ENCODE measurements at regions not wholly inside any gene's neighbourhood (a gene's known extent, or its start where the extent isn't known, plus 50 kb on each side); places are given as distances from the start of the nearest gene placed in this dataset.

GRCh38 chr5:159442206-159442850, 112.0 kb upstream of the IL12B start:
- DNase-seq (ENCODE audit: low read depth), result no peak
- no peak overlapping the region for H3K4me3 ChIP-seq (ENCODE audit: low read depth, low read length)
- TF ChIP-seq, protein P1, sequence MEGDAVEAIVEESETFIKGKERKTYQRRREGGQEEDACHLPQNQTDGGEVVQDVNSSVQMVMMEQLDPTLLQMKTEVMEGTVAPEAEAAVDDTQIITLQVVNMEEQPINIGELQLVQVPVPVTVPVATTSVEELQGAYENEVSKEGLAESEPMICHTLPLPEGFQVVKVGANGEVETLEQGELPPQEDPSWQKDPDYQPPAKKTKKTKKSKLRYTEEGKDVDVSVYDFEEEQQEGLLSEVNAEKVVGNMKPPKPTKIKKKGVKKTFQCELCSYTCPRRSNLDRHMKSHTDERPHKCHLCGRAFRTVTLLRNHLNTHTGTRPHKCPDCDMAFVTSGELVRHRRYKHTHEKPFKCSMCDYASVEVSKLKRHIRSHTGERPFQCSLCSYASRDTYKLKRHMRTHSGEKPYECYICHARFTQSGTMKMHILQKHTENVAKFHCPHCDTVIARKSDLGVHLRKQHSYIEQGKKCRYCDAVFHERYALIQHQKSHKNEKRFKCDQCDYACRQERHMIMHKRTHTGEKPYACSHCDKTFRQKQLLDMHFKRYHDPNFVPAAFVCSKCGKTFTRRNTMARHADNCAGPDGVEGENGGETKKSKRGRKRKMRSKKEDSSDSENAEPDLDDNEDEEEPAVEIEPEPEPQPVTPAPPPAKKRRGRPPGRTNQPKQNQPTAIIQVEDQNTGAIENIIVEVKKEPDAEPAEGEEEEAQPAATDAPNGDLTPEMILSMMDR (IDR thresholded peaks at IDR 0.05; ENCODE audit: low read depth, low read length, missing control alignments), result no peak

- no peak for DNase-seq (ENCODE audit: low read depth)
- no peak overlapping the region for H3K4me3 ChIP-seq (ENCODE audit: low read depth, low read length)
- TF ChIP-seq, protein P1 (IDR thresholded peaks at IDR 0.05; ENCODE audit: low read depth, low read length, missing control alignments), result peak; percentile 32
Observed at GRCh38 chr5:159444441-159445082, 114.3 kb upstream of the IL12B start.

DNA sequence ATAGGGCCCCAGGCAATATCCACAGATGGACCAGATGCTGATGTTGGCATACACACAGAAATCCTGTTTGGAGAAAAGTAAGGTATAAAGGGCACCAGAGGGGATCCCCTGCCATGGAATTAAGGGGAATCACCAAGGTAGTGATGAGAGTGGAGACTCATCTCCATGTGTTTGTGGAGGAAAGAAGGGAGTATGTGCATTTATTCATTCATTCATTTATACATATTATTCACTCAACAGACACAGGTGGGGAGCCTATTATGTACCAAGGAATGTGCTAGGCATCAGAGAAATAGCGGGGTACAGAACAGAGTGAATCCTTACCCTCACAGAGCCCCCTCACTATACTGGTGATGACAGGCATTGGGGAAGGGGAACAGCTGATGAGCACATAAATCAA, 116.8 kb upstream of the IL12B start:
- TF ChIP-seq, protein P1 (IDR thresholded peaks at IDR 0.05; ENCODE audit: low read depth, low read length, missing control alignments), result no peak
- no peak overlapping the region for H3K4me3 ChIP-seq (ENCODE audit: low read depth, low read length)
- no peak for DNase-seq (ENCODE audit: low read depth)

DNA sequence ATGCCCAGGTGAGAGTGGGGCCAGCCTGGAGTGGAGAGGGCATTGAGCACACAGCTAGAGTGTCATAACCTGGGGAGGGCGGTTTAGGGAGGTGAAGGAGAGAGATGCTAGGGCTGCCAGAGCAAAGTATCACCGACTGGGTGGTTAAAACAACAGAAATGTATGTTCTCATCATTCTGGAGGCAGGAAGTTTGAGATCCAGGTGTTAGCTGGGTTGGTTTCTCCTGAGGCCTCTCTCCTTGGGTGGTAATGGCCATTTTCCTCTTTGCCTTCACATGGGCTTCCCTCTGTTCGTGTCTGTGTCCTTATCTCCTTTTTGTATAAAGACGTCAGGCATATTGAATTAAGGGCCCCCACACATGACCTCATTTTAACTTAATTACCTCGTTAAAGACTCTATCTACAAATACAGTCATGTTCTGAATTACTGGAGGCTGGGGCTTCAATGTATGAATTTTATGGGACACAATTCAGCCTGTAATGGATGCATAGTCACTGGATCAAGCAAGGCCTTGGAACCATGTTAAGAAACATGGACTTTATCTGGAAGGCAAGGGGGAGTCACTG, 118.6 kb upstream of the IL12B start:
- no peak for DNase-seq (ENCODE audit: low read depth)
- no peak overlapping the region for H3K4me3 ChIP-seq (ENCODE audit: low read depth, low read length)
- TF ChIP-seq, protein P1 (IDR thresholded peaks at IDR 0.05; ENCODE audit: low read depth, low read length, missing control alignments), result no peak

DNA sequence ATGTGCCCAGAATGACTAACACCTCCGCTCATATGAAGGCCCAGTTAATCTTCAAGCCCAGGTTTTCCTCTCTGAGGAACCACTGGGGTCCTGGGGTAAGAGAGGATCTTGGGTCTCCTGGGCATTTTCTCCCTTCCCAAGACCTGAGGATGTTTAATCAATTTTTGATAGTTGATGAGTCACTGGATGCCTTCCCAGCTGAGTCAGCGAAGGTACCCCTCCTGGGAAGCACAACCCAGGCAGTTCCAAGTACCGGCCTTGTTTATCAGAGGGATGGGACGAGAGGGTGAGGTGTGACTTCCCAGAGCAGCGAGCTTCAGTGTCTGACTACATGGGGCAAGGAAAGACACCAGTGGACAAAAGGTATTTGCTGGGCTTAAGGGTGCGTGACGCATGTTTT, 119.6 kb upstream of the IL12B start:
- TF ChIP-seq, protein P1 (IDR thresholded peaks at IDR 0.05; ENCODE audit: low read depth, low read length, missing control alignments), result no peak
- H3K4me3 ChIP-seq (ENCODE audit: low read depth, low read length), result no peak overlapping the region
- DNase-seq (ENCODE audit: low read depth), result no peak

GRCh38 chr5:159450417-159450816, 120.1 kb upstream of the IL12B start:
- no peak overlapping the region for H3K4me3 ChIP-seq (ENCODE audit: low read depth, low read length)
- TF ChIP-seq, protein P1 (IDR thresholded peaks at IDR 0.05; ENCODE audit: low read depth, low read length, missing control alignments), result no peak
- DNase-seq (ENCODE audit: low read depth), result no peak

Measured in GM12864 (cell line).